ENCODE measurements at regions not wholly inside any gene's neighbourhood (a gene's known extent, or its start where the extent isn't known, plus 50 kb on each side); places are given as distances from the start of the nearest gene placed in this dataset.
A peak's percentile ranks its signal among the peaks of the same experiment; 100 is the strongest.
"Not testable (repeated sequence)": the region's sequence is repeated elsewhere in the genome, so short reads cannot be mapped to it uniquely, and the experiment has no call there.

GRCh38 chr12:13431041-13431440 lies 234.5 kb downstream of the EMP1 start:
- no peak for DNase-seq

DNA sequence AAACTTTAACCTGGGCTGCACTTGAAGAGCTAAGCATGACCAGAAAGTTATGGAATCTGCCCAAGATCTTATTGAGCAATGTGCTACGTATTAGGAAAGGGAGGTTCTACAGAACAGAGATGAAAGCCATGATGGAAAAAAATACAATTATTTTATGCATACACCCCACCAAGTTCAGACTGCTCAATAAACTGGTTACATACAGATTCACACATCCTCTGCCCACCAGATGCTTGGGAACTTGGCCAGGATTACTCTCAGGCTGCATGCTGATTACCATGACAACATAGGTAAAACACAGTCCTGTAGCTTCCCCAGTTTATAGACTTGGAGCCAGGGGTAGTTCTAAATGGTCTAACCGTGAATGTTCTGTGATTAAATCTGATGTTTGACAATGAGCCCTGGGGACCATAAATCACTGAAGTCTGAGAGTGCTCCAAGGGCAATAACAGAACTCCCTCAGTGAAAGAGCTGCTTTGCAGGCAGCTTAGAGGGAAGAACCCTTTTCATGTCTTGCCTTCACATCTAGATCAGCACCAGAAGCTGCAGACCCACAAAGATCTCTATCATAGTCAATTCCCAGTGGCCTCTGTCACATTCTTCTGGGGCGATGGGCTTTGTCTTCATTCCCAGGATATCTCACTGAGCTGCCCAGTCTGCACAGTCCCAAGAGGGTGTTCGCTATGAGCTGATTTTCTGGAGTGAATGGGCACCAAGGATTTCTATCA lies 232.2 kb downstream of the EMP1 start:
- DNase-seq = peak; percentile 16

DNA sequence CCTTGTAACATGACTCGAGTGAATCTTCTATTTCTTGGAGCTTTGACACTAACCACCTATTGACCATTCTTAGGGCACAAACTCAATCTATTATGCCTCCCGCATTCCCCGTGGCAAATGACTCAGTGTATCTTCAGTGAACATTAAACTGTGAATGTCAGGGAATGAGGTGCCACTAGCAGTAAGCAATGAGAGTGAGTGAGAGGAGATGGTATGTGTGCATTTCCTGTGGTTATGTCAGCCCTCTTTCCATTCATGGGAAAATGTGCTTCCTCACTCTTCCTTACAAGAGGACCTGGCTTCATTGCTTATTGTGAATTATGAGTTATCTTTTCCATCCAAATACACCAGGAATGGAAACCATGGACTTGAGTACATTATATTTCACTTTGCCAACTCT lies 229.2 kb downstream of the EMP1 start:
- DNase-seq = no peak

- no peak for DNase-seq
Observed at GRCh38 chr12:13422291-13422690, 225.8 kb downstream of the EMP1 start.

GRCh38 chr12:13417516-13417915 lies 221.0 kb downstream of the EMP1 start:
- no peak for DNase-seq

- DNase-seq = peak; percentile 3
Observed at GRCh38 chr12:13411287-13411686, 214.8 kb downstream of the EMP1 start.

DNA sequence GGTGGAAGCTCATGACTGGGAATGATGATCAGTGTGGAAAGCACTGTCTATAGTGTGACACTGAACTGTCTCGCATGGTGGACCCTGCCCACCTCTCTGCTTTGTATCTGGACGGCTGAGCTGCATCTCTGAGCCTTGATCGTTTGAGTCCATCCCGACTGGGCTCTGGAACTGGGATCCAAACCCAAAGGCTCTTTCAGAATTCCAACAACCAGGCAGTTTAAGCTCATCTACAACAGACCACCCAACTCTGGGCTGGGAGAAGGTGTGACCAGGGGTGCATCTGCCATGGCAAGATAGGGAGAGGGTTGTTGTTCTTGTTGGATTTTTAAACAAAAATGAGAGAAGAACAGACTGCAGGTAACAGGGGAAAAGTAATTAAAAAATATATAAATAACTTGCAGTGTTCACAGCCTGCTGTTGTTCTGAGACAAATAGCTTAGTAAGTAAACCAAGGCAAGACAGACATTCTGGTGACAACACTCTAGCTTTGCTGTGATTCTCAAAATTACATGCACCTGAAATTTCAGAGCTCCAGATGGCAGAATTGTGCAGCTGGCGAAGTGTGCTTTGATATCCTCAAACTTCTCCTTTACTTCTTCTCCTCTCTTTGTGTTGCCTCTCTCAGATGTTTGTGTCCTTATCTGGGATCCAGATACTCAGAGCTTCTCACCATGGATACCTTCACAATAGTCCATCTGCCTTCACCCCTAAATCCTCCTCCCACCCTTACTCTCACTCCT lies 209.6 kb downstream of the EMP1 start:
- no peak for DNase-seq

- no peak for DNase-seq
Observed at GRCh38 chr12:13404631-13405473, 208.3 kb downstream of the EMP1 start.

DNA sequence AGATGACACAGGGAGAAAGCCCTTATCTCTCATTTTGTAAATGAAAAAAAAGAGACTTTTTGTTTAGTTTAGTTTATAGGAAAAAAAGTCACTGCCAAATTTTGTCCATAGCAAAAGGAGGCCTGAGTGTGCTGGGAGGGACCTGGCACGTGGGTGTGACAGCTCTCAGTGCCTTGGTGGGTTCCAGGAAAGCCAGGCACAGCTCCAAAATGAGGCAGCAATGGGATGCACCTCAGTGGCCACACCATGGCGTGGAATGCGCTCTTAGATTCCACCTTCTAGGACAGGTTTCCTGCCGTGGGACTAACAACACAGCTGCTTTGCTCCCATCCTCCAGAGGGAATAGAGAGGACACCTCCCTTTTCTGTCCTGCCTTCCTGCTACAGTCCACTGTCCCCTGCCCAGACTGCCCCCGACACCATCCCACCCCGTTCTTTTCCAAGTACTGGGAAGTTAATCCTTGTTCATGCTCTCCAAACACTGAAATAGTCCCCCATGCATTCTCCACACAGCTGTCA lies 207.6 kb downstream of the EMP1 start:
- no peak for DNase-seq

GRCh38 chr12:13391375-13391774 lies 194.8 kb downstream of the EMP1 start:
- not testable (repeated sequence) for DNase-seq

DNA sequence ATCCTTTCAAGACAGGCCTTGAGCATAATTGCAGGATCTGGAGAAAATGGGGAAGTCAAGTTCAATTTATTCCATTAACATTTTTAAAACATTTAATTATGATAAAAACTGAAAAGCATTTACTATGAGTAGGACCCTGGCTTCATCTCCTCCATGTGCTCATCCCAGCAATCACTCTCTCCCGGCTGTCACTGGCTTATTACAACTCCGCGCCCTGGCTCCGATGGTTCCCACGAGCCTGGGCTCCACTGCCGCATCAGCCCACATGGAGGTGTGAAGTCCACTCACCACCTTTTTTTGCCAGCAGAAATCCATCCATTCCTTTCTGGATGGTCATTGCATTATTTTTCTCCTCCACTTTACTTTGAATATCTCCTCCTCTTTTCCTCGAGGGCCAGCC lies 194.4 kb downstream of the EMP1 start:
- no peak for DNase-seq

- DNase-seq = peak; percentile 44
Observed at GRCh38 chr12:13390381-13390861, 193.9 kb downstream of the EMP1 start.

DNA sequence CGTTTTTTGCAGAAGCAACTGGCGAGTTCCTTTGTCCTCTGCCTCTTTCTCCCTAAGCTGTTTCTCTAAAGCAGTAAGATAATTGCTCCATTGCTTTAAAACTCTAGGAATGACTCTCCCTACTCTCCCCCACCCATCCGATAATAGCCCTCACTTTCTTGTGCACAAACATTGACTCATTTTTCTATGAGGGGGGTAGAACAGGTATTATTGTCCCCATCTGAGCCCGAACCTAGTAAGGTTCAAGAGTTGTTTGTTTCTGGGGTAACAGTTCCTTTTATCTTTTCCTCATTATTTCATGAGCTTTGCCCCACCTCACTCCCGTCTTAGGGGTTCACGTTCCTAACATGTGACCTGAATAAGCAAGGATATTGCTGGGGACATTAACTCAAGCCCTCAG lies 190.6 kb downstream of the EMP1 start:
- DNase-seq = no peak

- DNase-seq = no peak
Observed at GRCh38 chr12:13386323-13387039, 190.0 kb downstream of the EMP1 start.

- no peak for DNase-seq
Observed at GRCh38 chr12:13383379-13383778, 186.9 kb downstream of the EMP1 start.

GRCh38 chr12:13380297-13380696 lies 183.8 kb downstream of the EMP1 start:
- no peak for DNase-seq

- DNase-seq = peak; percentile 18
Observed at GRCh38 chr12:13379531-13380188, 183.1 kb downstream of the EMP1 start.

- DNase-seq = no peak
Observed at GRCh38 chr12:13377698-13378097, 181.2 kb downstream of the EMP1 start.

- no peak for DNase-seq
Observed at GRCh38 chr12:13376610-13377373, 180.3 kb downstream of the EMP1 start.

DNA sequence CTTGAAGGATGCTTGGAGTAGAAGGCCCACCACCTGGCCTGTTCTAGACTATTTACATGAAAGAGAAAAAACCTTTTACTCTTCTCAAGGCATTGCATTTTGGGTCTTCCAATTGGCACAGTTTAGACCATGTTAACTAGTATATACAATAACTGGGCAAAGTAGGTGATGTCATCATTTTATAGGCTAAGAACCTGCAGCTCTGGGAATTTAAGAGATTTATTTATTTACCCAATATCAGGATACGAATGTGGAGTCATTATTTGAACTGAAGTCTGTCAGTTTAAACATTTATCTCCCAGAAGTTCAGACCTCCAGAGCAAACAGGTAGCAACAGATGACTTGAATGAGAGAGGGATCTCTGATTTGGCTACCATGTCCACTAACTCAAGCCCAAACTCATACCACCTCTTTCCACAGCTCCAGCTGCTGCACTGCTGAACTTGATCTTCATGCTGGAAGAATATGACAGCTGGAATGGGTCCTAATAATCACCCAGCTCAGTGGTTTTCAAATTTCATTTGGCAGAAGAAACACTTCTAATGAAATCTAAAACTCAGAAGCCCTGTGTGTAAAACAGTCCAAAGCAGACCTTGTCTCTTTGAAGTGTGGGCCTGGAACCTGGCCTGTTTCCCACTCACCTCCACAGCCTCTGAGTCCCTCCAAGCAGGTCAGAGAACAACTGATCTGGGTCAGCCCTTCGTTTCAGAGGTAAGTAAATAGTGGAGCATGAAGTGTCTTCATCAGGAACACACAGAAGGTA lies 179.2 kb downstream of the EMP1 start:
- no peak for DNase-seq

All from eye (tissue), 1 donor.